Right renal cortex interstitium (tissue), 3 donors: ENCODE measurements at regions not wholly inside any gene's neighbourhood (a gene's known extent, or its start where the extent isn't known, plus 50 kb on each side); places are given as distances from the start of the nearest gene placed in this dataset.

Experiments
- DNase-seq, 3 donors: peaks; one replicate each; pipeline ENCODE4 v3.0.0-alpha.2; 2013; ENCODE audit warnings: low read depth in 3 of 3, low spot score in 2 of 3

GRCh38 chr17:65477600-65477999 is 83.8 kb downstream of the AXIN2 start:
- DNase-seq = no peak

DNA sequence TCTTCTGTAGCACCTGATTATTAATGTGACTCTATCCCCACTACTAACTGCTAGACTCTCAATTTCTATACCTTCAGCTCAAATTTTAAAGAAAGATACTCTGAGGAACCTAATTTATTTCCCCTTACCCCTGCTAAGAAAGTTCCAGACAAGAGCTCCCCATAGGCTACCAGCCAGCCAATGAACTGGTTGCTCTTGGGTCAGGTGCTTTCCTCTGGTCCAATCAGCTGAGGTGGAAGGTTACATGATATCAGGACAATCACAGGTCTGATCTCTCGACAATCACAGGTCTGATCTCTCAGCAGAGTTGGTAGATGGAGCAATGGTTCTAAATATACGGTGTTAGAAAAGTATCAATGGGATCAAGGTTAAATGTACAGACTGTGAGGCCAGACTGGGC is 86.8 kb downstream of the AXIN2 start:
- no peak for DNase-seq

- no peak for DNase-seq
These were observed 87.5 kb downstream of the AXIN2 start for GRCh38 chr17:65473985-65474384.

- DNase-seq = no peak
These were observed 88.1 kb downstream of the AXIN2 start for GRCh38 chr17:65473363-65473762.

- DNase-seq = no peak
These were observed 88.7 kb downstream of the AXIN2 start for GRCh38 chr17:65472666-65473309.

DNA sequence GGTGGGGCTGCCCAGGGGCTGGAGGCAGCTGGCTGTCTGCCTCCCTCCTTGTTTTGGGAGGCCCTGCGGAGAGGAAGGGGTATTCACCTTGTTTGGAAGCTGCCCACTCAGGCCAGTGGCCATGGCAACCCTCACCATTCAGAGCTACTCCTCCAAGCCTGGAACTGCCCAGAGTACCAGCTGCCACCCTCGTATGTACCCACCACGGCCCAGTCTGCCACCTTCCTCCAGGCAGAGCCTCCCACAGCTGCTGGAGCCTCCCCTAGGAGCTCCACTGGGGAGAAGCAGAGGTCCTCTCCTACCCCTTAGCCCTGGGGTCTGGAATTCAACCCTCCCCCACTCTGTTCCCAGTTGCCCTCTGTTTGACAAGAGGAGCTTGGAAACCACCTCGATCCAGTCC is 90.7 kb downstream of the AXIN2 start:
- no peak for DNase-seq

GRCh38 chr17:65468321-65468720 is 93.1 kb downstream of the AXIN2 start:
- DNase-seq = no peak

GRCh38 chr17:65467156-65467555 is 94.3 kb downstream of the AXIN2 start:
- DNase-seq = no peak

GRCh38 chr17:65466547-65466946 is 94.9 kb downstream of the AXIN2 start:
- no peak for DNase-seq

GRCh38 chr17:65463242-65463641 is 98.2 kb downstream of the AXIN2 start:
- DNase-seq = no peak

DNA sequence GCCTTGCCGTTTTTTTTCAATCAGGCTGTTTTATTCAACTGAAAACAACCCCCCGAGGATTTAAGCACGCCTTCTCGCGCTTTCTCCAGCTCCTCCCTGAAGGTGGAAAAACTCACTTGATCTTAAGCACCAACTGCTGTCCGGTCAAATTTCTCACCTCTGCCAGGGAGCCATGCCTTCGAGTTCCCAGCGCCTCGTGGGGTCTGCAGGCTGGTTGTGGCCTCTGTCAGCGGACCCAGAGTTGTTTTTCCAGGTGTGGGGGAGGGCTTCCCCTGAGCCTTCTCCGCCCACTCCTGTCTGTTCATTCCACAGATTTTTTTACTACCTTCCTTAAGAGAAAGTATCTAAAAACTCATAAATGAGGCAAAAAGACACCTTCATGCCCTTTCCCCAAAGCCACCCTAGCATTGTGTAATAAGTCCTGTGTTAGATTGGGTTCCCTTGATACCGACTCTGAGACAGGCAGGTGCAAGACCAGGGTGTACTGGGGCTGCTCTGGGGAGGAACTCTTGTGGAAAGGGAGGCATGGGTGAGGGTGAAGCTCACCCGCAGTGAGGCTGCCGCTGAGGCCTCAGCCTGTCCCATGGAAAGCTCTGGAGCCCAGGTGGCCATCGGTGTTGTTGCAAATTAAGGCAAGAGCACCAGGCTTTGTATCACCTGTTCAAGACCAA is 101.6 kb downstream of the AXIN2 start:
- no peak for DNase-seq

DNA sequence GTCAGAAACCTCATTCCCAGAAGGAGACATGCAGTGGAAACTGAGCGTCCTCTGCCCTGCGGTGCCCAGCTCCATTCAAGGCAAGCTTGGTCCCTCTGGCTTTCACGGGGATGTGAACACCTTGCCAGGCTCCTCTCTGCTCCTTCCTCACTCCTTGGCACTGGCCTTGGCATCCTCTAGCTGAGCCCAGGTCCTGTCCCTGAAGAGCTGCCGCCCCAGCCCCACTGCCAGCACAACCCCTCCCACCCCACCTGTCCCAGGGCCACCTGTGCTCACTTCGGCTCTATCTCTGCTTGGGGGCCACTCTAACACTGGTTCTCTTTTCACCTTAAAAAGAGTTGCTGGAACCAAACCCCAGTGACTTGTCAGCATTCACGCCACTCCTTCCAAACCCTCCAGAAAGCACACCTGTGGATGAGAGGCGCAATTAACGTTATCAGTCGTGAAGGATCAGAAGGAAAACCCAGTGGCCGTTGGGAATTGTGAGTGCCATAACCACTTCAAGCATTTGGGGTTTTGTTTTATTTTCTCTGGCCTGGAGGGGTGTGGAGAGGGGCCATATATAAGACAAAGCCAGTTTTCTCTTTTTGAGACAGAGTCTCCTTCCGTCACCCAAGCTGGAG is 103.7 kb downstream of the AXIN2 start:
- DNase-seq = no peak

- DNase-seq = no peak
These were observed 104.3 kb downstream of the AXIN2 start for GRCh38 chr17:65457183-65457582.

GRCh38 chr17:65456368-65457151 is 104.9 kb downstream of the AXIN2 start:
- DNase-seq = no peak

DNA sequence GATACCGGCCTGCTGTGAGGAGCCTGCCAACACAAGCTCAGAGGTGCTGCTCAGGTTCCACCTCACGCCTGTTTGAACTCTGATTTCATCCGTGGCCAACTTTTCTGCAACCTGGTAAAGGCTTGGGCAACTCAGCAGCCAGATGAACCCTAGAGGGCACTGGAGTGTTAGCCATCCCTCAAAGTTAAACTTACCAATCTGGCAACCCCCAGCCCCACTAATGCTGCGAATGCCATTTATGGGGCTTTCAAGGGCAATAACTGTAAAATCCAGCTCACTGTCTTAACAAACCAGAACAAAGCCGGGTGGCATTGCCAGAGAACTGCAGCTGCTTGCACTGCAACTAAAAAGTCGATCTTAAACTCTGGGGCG is 105.5 kb downstream of the AXIN2 start:
- DNase-seq = no peak

DNA sequence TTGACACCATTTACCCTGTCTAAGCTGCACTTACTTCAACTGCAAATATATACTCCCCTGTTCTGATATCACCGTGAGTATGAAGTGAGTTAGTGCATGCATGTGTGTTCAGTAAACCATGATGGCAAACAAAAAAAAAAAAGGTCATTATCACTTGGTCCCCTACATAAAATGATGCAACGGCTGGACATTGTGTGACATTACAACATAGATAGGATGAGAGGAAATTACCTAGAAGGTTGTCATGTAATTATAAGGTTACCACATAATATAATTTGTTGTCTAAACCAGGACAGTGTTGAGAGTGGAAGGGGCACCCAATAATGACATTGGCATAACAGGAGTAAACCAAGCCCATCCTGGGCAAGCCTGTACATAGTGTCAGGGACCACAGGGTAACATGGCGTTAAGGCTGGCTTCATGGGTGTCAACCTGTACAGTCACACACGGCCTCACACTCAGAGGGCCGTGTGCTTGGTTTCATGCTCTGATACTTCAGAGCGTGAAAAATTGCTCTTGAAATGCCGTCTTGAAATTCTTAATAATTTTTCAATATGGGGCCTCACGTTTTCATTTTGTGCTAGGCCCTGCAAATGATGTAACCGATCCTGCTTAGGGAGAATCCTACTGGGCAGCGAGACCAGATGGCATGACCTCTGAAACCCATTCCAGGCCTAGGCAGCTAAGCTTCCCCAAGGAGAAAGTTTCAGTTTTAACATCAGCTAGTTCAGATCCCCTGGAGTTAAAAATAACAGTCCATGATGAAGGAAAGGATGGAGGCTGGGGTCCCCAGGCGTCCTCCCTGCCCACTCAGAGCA is 106.1 kb downstream of the AXIN2 start:
- DNase-seq = no peak

DNA sequence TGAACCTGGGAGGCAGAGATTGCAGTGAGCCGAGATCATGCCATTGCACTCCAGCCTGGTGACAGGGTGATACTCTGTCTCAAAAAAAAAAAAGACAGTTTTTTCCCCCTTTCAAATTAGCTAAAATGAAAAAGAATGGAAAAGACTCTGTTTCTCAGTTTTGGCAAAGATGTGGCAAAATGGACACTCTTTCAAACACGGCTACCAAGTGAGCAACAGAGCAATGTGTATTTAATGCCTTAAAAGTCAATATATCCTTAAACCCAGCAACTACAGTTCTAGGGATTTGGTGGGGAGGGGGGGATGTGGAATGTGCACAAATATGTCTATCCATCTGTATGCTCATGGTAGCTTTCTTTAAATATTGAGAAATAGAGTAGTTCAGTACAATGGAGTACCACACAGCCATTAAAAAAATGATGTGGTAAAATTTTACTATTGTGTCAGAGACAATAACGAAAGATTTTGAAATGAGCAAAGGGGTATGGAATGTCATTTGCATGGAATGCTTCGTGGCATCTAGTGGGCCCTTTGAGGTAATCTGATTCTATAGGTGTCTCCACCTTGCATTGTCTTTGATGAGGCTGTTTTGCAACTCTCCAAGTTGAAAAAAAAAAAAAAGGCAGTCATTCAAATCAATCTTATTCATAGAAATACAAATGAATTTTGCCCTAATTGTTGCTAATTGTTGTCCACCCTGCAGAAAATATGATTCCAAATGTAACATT is 108.1 kb downstream of the AXIN2 start:
- no peak for DNase-seq

DNA sequence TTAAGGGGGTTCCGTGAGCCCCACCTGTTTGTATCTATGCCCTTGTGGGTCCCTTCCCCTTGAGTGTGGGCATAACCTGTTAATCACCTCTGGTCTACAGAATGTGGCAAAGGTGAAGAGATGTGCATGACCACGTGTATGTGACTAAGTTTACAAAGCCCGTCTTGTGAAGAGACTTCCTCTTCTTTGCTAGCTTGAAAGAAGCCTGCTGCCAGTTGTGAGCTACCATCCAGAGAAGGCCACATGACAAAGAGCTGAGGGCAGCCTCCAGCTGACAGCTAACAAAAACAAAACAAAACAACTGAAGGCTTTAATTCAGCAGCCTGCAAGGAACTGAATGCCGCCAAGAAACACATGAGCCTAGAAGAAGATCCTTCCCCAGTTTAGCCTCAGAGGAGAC is 112.0 kb downstream of the AXIN2 start:
- no peak for DNase-seq

- DNase-seq = no peak
These were observed 113.6 kb downstream of the AXIN2 start for GRCh38 chr17:65447823-65448222.
